ENCODE measurements at regions not wholly inside any gene's neighbourhood (a gene's known extent, or its start where the extent isn't known, plus 50 kb on each side); places are given as distances from the start of the nearest gene placed in this dataset.

DNA sequence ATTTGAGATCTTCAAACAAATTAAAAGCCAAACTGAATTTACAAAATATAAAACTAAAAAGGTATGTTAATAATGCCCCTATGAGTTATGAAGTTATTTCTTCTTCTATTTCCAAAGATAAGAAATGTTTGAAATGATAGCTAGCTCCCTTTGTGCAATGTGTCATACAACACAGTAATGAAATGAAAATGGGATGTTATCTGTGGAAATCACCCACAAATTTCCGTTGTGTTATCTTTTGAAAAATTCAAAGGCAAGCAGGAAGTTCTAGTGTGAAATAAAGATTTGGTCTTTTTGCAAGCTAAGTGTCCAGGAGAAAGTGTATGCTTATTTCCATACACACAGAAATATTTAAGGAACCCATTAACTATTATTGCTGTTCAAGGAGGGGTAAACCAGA, 375.3 kb upstream of the PRR16 start:
- Mint-ChIP-seq H3K27me3 (no peaks in the 10 kb centered on the region), H3K9me3 (no peaks in the 10 kb centered on the region), H3K36me3 (no peaks in the 10 kb centered on the region)

DNA sequence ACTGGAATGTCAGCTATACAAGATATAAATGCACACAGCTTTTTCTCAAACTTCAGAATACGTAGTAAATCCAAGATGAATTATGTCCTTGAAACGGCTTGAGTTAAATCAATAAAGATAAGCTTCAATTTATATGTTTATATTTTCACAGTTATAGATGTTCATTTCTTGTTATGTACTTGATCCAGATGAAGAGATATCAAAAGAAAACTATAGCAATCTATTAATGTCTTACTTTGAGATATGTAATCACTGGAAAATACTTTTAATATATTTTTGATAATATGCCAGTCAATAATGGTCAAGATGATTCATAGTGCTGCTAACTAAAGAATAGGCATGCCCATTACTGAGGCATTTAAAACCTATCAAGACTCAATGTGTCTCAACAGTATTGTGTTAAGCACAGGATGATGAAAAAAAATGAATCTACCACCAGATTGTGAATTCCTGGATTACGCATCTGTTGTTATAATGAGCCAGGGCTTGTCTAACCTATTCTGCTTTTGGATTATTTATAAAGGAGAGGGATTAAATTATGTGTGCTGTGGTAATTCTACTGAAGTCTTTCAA, 372.6 kb upstream of the PRR16 start:
- ChIA-PET POLR2A (no interaction called here), CTCF (no interaction called here)
- H3K36me3 Mint-ChIP-seq = no peaks in the 10 kb centered on the region
- no peak overlapping the region for H3K27ac Mint-ChIP-seq
- H3K27me3 Mint-ChIP-seq = no peaks in the 10 kb centered on the region
- no peak overlapping the region for H3K4me3 Mint-ChIP-seq
- no peaks in the 10 kb centered on the region for H3K9me3 Mint-ChIP-seq
- no peaks in the 10 kb centered on the region for H3K4me1 Mint-ChIP-seq (ENCODE audit: low read depth)
- intact Hi-C loops (cut with micrococcal nuclease) = no loop called here
- DNase-seq = no peak

More for the DNA sequence above, 375.3 kb upstream of the PRR16 start:
- no peak for DNase-seq
- Mint-ChIP-seq H3K27ac (no peak overlapping the region), H3K4me1 (ENCODE audit: low read depth) (no peaks in the 10 kb centered on the region), H3K4me3 (no peak overlapping the region)
- intact Hi-C loops (cut with micrococcal nuclease) = no loop called here
- ChIA-PET CTCF (no interaction called here), POLR2A (no interaction called here)

DNA sequence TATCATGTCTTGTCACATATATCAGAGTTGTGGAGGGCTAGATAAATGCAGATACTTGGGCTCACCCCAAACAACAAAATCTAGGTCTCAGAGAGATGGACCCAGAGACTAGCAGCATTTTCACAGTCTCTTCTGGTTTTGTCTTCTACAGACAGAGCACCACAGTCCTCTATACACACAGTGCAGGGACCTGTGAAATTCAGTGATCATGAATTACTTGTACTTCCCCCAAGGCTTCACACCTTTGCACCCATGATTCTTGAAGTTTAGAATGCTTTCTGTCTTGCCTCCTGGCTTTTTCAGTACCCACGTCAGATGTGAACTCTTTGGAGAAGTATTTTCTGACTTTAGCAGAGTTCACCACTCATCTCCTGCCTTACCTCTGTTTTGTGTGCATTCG, 371.5 kb upstream of the PRR16 start:
- no peaks in the 10 kb centered on the region for H3K9me3 Mint-ChIP-seq
- DNase-seq = no peak
- H3K36me3 Mint-ChIP-seq = no peaks in the 10 kb centered on the region
- no peaks in the 10 kb centered on the region for H3K27me3 Mint-ChIP-seq
- ChIA-PET POLR2A (no interaction called here), CTCF (no interaction called here)
- no peak overlapping the region for H3K27ac Mint-ChIP-seq
- H3K4me3 Mint-ChIP-seq = no peak overlapping the region
- no peaks in the 10 kb centered on the region for H3K4me1 Mint-ChIP-seq (ENCODE audit: low read depth)
- intact Hi-C loops (cut with micrococcal nuclease) = no loop called here

DNA sequence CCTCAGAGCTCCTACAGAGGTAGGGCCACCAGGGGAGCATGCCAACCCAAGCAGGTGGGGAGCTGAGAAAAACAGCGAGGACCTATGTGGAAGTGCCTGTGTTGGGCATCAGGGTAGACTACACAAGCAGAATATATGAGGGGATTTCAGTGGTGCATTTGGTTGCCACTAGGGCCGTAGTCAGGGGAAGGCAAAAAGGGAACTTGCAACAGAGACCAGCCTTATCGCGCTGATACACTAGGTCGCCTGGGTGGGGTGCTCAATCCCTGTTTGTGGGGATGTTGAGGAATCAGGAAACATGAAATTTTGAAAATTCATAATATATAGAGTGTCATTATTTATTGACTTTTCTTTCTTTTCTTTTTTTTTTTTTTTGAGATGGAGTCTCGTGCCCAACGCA, 370.9 kb upstream of the PRR16 start:
- ChIA-PET CTCF (no interaction called here), POLR2A (no interaction called here)
- H3K27me3 Mint-ChIP-seq = no peaks in the 10 kb centered on the region
- no peaks in the 10 kb centered on the region for H3K4me1 Mint-ChIP-seq (ENCODE audit: low read depth)
- H3K27ac Mint-ChIP-seq = no peak overlapping the region
- no peak overlapping the region for H3K4me3 Mint-ChIP-seq
- no peaks in the 10 kb centered on the region for H3K36me3 Mint-ChIP-seq
- intact Hi-C loops (cut with micrococcal nuclease) = no loop called here
- H3K9me3 Mint-ChIP-seq = no peaks in the 10 kb centered on the region
- DNase-seq = no peak

DNA sequence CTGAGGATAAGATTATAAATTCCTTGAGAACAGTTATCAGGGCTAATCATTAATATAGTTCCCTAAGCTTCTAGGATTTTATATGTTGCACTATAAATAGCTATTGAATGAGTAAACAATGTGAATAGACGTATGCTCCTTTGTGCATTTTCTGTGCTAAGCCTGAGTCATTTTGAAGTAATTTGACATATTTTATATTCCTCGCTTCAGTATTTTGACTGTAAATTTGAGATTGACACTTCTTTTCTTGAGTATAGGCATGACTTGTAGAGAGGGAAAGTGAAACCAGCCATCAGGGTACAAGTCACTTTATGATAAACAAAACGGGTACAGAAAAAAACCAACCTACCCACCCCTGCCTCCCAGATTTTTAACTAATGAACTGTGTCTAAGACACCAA, 367.7 kb upstream of the PRR16 start:
- no peaks in the 10 kb centered on the region for H3K27me3 Mint-ChIP-seq
- intact Hi-C loops (cut with micrococcal nuclease) = no loop called here
- H3K36me3 Mint-ChIP-seq = no peaks in the 10 kb centered on the region
- H3K4me3 Mint-ChIP-seq = no peak overlapping the region
- H3K9me3 Mint-ChIP-seq = no peaks in the 10 kb centered on the region
- no peak overlapping the region for H3K27ac Mint-ChIP-seq
- POLR2A ChIA-PET = no interaction called here
- H3K4me1 Mint-ChIP-seq (ENCODE audit: low read depth) = no peaks in the 10 kb centered on the region
- CTCF ChIA-PET = no interaction called here
- DNase-seq = no peak

DNA sequence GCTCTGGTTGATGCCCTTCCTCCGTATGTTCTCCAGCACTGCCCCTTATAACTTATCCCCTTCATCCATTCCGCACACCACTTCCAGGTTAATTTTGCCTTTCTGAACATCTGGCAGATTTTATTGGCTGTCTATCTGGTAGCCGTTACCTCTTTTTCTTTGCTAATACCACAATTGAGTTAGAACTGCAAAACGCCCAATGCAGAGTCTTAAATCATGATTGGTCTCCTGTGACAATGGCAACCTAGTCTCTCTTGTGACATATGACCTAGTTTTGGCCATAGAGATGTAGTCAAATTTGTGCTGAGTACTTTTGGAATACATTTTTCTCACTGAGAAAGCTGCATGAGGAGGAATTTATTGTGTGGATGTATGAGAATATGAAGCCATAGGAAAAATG, 365.7 kb upstream of the PRR16 start:
- H3K4me3 Mint-ChIP-seq = no peak overlapping the region
- POLR2A ChIA-PET = no interaction called here
- no peaks in the 10 kb centered on the region for H3K9me3 Mint-ChIP-seq
- H3K27me3 Mint-ChIP-seq = no peaks in the 10 kb centered on the region
- no peak overlapping the region for H3K27ac Mint-ChIP-seq
- H3K36me3 Mint-ChIP-seq = no peaks in the 10 kb centered on the region
- H3K4me1 Mint-ChIP-seq (ENCODE audit: low read depth) = no peaks in the 10 kb centered on the region
- no peak for DNase-seq
- intact Hi-C loops (cut with micrococcal nuclease) = no loop called here
- CTCF ChIA-PET = no interaction called here

DNA sequence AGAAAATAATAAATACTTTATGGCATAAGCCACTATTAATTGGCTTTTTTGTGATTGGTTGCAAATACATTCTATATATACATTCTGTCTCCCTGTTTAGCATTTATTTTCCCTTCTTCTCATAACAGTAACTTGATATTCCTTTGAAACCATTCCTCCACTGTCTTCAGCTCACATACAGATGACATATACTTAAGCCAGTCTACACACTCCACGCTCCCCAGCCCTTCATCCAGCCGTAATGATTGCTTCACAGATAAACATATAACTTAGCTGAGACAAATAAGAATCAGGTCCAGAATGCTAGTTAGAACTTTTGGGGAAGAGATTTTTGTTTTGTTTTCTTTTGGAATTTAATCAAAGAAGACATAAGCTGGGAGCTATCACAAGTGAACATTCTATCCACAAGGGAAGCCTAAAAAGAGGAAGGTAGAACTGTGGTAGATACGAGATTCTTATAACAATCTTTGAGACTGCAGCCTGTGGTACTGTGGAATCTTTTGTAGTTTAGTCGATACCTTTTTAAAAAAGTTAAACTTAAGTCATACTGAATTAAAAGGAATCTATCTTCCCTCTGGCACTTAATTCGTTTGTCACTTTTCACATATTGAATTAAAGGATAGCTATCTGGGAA, 365.1 kb upstream of the PRR16 start:
- DNase-seq = no peak
- no peaks in the 10 kb centered on the region for H3K9me3 Mint-ChIP-seq
- H3K4me1 Mint-ChIP-seq (ENCODE audit: low read depth) = no peaks in the 10 kb centered on the region
- no peak overlapping the region for H3K27ac Mint-ChIP-seq
- H3K4me3 Mint-ChIP-seq = no peak overlapping the region
- intact Hi-C loops (cut with micrococcal nuclease) = no loop called here
- H3K36me3 Mint-ChIP-seq = no peaks in the 10 kb centered on the region
- ChIA-PET POLR2A (no interaction called here), CTCF (no interaction called here)
- H3K27me3 Mint-ChIP-seq = no peaks in the 10 kb centered on the region

DNA sequence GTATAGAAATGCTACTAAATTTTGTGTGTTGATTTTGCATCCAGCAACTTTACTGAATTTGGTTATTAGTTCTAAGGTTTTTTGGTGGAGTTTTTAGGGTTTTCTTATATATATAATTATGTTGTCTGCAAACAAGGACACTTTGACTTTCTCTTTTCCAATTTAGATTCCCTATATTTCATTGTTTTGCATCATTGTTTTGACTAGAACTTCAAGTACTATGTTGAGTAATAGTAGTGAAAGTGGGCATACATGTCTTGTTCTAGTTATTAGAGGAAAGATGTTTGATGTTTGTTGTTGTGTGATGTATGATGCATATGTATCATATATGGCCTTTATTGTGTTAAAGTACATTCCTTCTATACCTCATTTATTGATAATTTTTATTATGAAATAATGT, 362.3 kb upstream of the PRR16 start:
- H3K9me3 Mint-ChIP-seq = no peaks in the 10 kb centered on the region
- ChIA-PET CTCF (no interaction called here), POLR2A (no interaction called here)
- H3K4me1 Mint-ChIP-seq (ENCODE audit: low read depth) = no peaks in the 10 kb centered on the region
- H3K27me3 Mint-ChIP-seq = no peaks in the 10 kb centered on the region
- no peak overlapping the region for H3K4me3 Mint-ChIP-seq
- intact Hi-C loops (cut with micrococcal nuclease) = no loop called here
- no peak for DNase-seq
- no peaks in the 10 kb centered on the region for H3K36me3 Mint-ChIP-seq
- no peak overlapping the region for H3K27ac Mint-ChIP-seq

DNA sequence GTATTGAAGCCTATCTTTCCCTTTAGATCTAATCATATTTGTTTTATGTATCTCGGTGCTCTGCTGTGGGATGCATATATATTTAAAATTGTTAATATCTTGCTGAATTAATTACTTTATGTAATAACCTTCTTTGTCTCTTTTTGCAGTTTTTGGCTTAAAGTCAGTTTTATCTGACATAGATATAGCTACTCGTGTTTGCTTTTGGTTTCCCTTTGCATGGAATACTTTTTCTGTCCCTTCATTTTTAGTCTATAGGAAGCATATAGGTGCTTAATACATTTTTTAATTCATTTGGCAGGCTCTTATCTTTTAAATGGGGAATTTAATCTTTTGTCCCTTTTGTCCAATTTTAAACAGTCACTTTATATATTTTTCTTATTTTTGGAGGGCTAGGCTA, 360.6 kb upstream of the PRR16 start:
- ChIA-PET POLR2A (no interaction called here), CTCF (no interaction called here)
- intact Hi-C loops (cut with micrococcal nuclease) = no loop called here
- Mint-ChIP-seq H3K9me3 (no peaks in the 10 kb centered on the region), H3K4me1 (ENCODE audit: low read depth) (no peaks in the 10 kb centered on the region), H3K36me3 (no peaks in the 10 kb centered on the region), H3K27ac (no peak overlapping the region), H3K27me3 (no peaks in the 10 kb centered on the region), H3K4me3 (no peak overlapping the region)
- DNase-seq = no peak

DNA sequence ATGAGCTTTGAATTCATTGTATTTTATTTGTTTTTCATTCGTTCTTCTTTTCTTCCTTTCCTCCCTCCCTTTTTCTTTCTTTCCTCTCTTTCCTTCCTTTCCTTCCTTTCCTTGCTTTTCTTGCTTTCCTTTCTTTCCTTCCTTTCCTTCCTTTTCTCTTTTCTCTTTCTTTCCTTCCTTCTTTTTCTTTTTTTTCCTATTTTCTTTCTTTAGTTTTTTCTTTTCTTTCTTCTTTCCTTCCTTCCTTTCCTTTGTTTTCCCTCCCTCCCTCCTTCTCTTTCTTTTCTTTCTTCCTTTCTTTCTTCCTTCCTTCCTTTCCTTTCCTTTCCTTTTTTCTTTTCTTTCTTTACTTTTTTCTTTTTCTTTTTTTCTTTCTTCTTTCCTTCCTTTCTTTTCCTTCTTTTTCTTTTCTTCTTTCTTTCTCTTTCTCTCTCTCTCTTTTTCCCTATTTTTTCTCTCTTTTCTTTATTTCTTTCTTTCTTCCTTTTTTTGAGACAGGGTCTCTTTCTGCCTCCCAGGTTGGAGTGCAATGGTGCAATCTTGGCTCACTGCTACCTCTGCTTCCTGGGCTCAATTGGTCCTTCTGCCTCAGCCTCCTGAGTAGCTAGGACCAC, 357.1 kb upstream of the PRR16 start:
- no peak for DNase-seq
- H3K9me3 Mint-ChIP-seq = no peaks in the 10 kb centered on the region
- CTCF ChIA-PET = no interaction called here
- H3K36me3 Mint-ChIP-seq = no peaks in the 10 kb centered on the region
- H3K4me3 Mint-ChIP-seq = no peak overlapping the region
- no peaks in the 10 kb centered on the region for H3K27me3 Mint-ChIP-seq
- no peak overlapping the region for H3K27ac Mint-ChIP-seq
- no peaks in the 10 kb centered on the region for H3K4me1 Mint-ChIP-seq (ENCODE audit: low read depth)
- POLR2A ChIA-PET = no interaction called here
- intact Hi-C loops (cut with micrococcal nuclease) = no loop called here

DNA sequence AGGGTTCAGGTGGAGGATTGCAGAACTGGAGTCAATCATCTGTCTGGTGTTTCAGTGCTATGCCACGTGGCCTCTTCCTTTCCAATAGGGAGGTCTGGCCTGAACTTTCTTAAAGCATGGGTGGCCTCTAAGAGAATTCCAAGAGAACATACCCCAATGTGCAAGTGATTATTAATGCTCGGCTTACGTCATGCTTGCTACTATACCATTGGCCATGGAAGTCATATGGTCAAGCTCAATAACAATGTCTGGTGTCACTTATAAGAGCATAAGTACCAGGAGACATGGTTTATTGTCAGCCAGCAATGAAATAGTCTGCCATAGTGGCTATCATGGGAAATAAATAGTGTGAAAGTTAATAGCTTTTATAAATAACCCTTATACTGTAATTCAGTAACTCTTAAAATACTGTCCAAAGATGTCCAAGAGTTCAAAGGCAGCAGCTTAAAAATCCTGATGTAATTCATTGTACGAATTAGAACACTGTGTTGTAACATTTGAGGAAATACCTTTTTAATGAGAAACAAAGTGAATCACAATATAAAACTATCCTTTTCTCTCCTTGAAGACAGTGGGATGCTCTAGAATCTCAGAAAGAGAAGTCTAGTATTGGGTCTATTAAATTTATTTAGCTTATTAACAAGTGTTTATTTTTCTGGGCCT, 355.4 kb upstream of the PRR16 start:
- no peak for DNase-seq
- ChIA-PET POLR2A (no interaction called here), CTCF (no interaction called here)
- intact Hi-C loops (cut with micrococcal nuclease) = no loop called here
- H3K9me3 Mint-ChIP-seq = no peaks in the 10 kb centered on the region
- no peaks in the 10 kb centered on the region for H3K36me3 Mint-ChIP-seq
- no peak overlapping the region for H3K27ac Mint-ChIP-seq
- H3K4me1 Mint-ChIP-seq (ENCODE audit: low read depth) = no peaks in the 10 kb centered on the region
- H3K27me3 Mint-ChIP-seq = no peaks in the 10 kb centered on the region
- H3K4me3 Mint-ChIP-seq = no peak overlapping the region

DNA sequence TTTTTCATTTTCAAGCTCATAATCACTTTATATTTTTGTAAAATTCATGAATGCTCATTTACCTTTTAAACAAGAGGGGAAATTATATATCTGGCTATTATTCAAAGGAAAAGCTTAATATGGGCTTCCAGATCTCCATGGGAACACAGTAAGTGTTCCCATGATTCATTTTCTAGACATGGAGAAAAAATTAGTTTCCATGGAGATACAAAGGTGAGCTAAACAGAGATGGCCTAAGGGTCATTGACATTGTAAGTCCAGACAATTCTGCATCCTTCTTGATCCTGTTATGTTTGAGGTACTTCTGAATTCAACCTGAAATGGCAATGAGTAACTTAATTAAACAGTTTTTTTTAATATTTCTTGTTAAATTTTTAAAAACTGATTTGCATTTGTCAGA, 341.4 kb upstream of the PRR16 start:
- CTCF ChIA-PET = no interaction called here

DNA sequence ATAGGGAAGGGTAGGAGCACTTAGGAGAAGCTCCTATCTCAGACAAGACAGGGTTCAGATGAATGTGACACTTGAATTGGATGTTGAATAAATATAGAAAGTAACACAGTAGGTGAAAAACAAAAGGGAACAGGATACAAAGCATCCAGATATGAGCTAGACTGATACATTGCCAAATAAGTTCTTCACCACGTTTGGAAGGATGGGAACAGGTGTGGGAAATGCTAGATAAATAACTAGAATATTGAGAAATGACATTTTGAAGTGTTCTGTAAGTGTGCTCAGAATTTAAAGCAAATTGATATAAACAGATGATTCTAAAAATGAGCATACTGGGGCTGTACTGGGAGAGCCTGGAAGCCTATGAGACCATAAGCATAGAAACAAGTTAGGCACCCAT, 340.1 kb upstream of the PRR16 start:
- Mint-ChIP-seq H3K9me3 (peaks cover 7% of the 10 kb centered on the region), H3K4me1 (ENCODE audit: low read depth) (no peaks in the 10 kb centered on the region), H3K4me3 (no peak overlapping the region), H3K27me3 (no peaks in the 10 kb centered on the region), H3K27ac (no peak overlapping the region), H3K36me3 (no peaks in the 10 kb centered on the region)
- intact Hi-C loops (cut with micrococcal nuclease) = no loop called here
- POLR2A ChIA-PET = no interaction called here
- no peak for DNase-seq
- CTCF ChIA-PET = interaction anchor here (0.6 kb wide), 1 partner anchor 21 kb away, joined by 3 read pairs; no protein-coding TSS in a partner anchor

More for the DNA sequence above, 341.4 kb upstream of the PRR16 start:
- Mint-ChIP-seq H3K4me1 (ENCODE audit: low read depth) (no peaks in the 10 kb centered on the region), H3K4me3 (no peak overlapping the region), H3K27me3 (no peaks in the 10 kb centered on the region), H3K9me3 (peaks cover 4% of the 10 kb centered on the region), H3K36me3 (no peaks in the 10 kb centered on the region), H3K27ac (no peak overlapping the region)
- DNase-seq = no peak
- POLR2A ChIA-PET = no interaction called here
- intact Hi-C loops (cut with micrococcal nuclease) = no loop called here
